HG03060 (cell line): ENCODE measurements at regions not wholly inside any gene's neighbourhood (a gene's known extent, or its start where the extent isn't known, plus 50 kb on each side); places are given as distances from the start of the nearest gene placed in this dataset.

ENCODE experiments used
- ATAC-seq: cut with Tn5 transposase; IDR thresholded peaks from one replicate; pipeline ENCODE4 v1.9.1; 2021; ENCODE audit warnings: low read depth, moderate number of reproducible peaks; ENCODE audit not compliant: unreplicated experiment

- no peak for ATAC-seq
Observed at GRCh38 chr9:115362101-115362500, 244.1 kb upstream of the TNC start.

- ATAC-seq, result no peak
Observed at GRCh38 chr9:115362640-115363039, 244.7 kb upstream of the TNC start.

GRCh38 chr9:115364991-115365390, 247.0 kb upstream of the TNC start:
- ATAC-seq, result no peak

GRCh38 chr9:115367321-115367720, 249.4 kb upstream of the TNC start:
- ATAC-seq, result no peak

- ATAC-seq, result no peak
Observed at GRCh38 chr9:115367780-115368525, 250.0 kb upstream of the TNC start.

GRCh38 chr9:115369322-115369957, 251.5 kb upstream of the TNC start:
- ATAC-seq, result no peak

GRCh38 chr9:115373000-115373709, 255.2 kb upstream of the TNC start:
- ATAC-seq, result peak; percentile 85

GRCh38 chr9:115373710-115374045, 255.7 kb upstream of the TNC start:
- ATAC-seq, result peak; percentile 12

GRCh38 chr9:115374724-115375268, 256.8 kb upstream of the TNC start:
- no peak for ATAC-seq

- no peak for ATAC-seq
Observed at GRCh38 chr9:115378241-115378640, 260.3 kb upstream of the TNC start.

- ATAC-seq, result no peak
Observed at GRCh38 chr9:115378758-115379157, 260.8 kb upstream of the TNC start.

- ATAC-seq, result no peak
Observed at GRCh38 chr9:115379719-115380118, 261.8 kb upstream of the TNC start.

- no peak for ATAC-seq
Observed at GRCh38 chr9:115382865-115383264, 264.9 kb upstream of the TNC start.

- no peak for ATAC-seq
Observed at GRCh38 chr9:115385383-115386122, 267.6 kb upstream of the TNC start.

GRCh38 chr9:115386963-115387770, 269.2 kb upstream of the TNC start:
- ATAC-seq, result no peak

- no peak for ATAC-seq
Observed at GRCh38 chr9:115391168-115391825, 273.3 kb upstream of the TNC start.

GRCh38 chr9:115393976-115394775, 276.2 kb upstream of the TNC start:
- no peak for ATAC-seq

GRCh38 chr9:115395511-115396021, 277.6 kb upstream of the TNC start:
- no peak for ATAC-seq
